ENCODE measurements at regions not wholly inside any gene's neighbourhood (a gene's known extent, or its start where the extent isn't known, plus 50 kb on each side); places are given as distances from the start of the nearest gene placed in this dataset.

- TF ChIP-seq CTCF (conservative IDR thresholded peaks at IDR 0.05; ENCODE audit: low read depth, low read length) (no peak), EZH2 (IDR thresholded peaks at IDR 0.05; ENCODE audit: borderline replicate concordance, low read depth, low read length, poor library complexity, severe bottlenecking) (no peak)
These were observed 83.2 kb downstream of the RDH14 start for GRCh38 chr2:18477293-18477692.

Measured in A673 (cell line).